SK-N-MC (cell line): ENCODE measurements at regions not wholly inside any gene's neighbourhood (a gene's known extent, or its start where the extent isn't known, plus 50 kb on each side); places are given as distances from the start of the nearest gene placed in this dataset.

Source experiments
- DNase-seq: peaks from one replicate; pipeline ENCODE4 v3.0.0-alpha.2; 2011; ENCODE audit warnings: low read depth, low spot score
- H3K27ac ChIP-seq: fragments of 200-600 bp; sonication (generic); 2 replicates; pipeline ENCODE4 v1.5.1; 2016; ENCODE audit warnings: mixed run types
- H3K36me3 ChIP-seq: fragments of 200-600 bp; sonication (generic); 2 replicates; pipeline ENCODE4 v1.6.1; 2017; ENCODE audit warnings: antibody characterized with exemption, low read length, mixed read lengths; ENCODE audit not compliant: insufficient read depth
- H3K4me3 ChIP-seq: fragments of 200-600 bp; sonication (generic); 2 replicates; pipeline ENCODE4 v1.5.1; 2016
- H3K9ac ChIP-seq: fragments of 200-600 bp; sonication (generic); 2 replicates; pipeline ENCODE4 v1.8.0; 2017; ENCODE audit warnings: mixed run types, mixed read lengths; ENCODE audit not compliant: insufficient read length
- H3K9me3 ChIP-seq: fragments of 200-600 bp; sonication (generic); 2 replicates; pipeline ENCODE4 v1.6.1; 2017; ENCODE audit warnings: low read depth, mild to moderate bottlenecking, antibody characterized with exemption, low read length, moderate library complexity, mixed read lengths
- EZH2 ChIP-seq: fragments of 200-600 bp; sonication (generic); IDR thresholded peaks from one replicate; pipeline ENCODE4 v1.6.1; 2017; ENCODE audit warnings: antibody characterized with exemption
- FOXP2 ChIP-seq: optimal IDR thresholded peaks from 2 replicates; pipeline ENCODE3; 2011; ENCODE audit warnings: mild to moderate bottlenecking, moderate library complexity; ENCODE audit not compliant: insufficient read depth; ENCODE audit errors: extremely low read length, control extremely low read depth
- POLR2AphosphoS5 ChIP-seq: IDR thresholded peaks from 2 replicates; pipeline ENCODE4 v1.6.1; 2012; ENCODE audit warnings: mild to moderate bottlenecking, low read depth, low read length, borderline replicate concordance

- H3K9me3 ChIP-seq, result no peaks in the 10 kb centered on the region
- H3K27ac ChIP-seq, result no peak overlapping the region
- TF ChIP-seq FOXP2 (no peak), POLR2AphosphoS5 (no peak), EZH2 (no peak)
- no peak for DNase-seq
- H3K4me3 ChIP-seq, result no peak overlapping the region
- H3K36me3 ChIP-seq, result no peaks in the 10 kb centered on the region
- H3K9ac ChIP-seq, result no peak overlapping the region
Observed at GRCh38 chr2:144592500-144593256, 72.8 kb upstream of the ZEB2 start.

- Histone ChIP-seq H3K9ac (no peak overlapping the region), H3K36me3 (no peaks in the 10 kb centered on the region), H3K9me3 (no peaks in the 10 kb centered on the region), H3K27ac (no peak overlapping the region), H3K4me3 (no peak overlapping the region)
- TF ChIP-seq FOXP2 (no peak), EZH2 (no peak), POLR2AphosphoS5 (no peak)
- no peak for DNase-seq
Observed at GRCh38 chr2:144587306-144587705, 67.4 kb upstream of the ZEB2 start.

GRCh38 chr2:144586476-144586875 lies 66.6 kb upstream of the ZEB2 start:
- Histone ChIP-seq H3K36me3 (no peaks in the 10 kb centered on the region), H3K9me3 (no peaks in the 10 kb centered on the region), H3K4me3 (no peak overlapping the region), H3K9ac (no peak overlapping the region), H3K27ac (no peak overlapping the region)
- DNase-seq, result no peak
- no peak for TF ChIP-seq EZH2
- TF ChIP-seq FOXP2, result no peak
- TF ChIP-seq POLR2AphosphoS5, result no peak

GRCh38 chr2:144583741-144584453 lies 64.0 kb upstream of the ZEB2 start:
- Histone ChIP-seq H3K27ac (no peak overlapping the region), H3K9ac (no peak overlapping the region), H3K36me3 (no peaks in the 10 kb centered on the region), H3K9me3 (no peaks in the 10 kb centered on the region), H3K4me3 (no peak overlapping the region)
- no peak for DNase-seq
- no peak for TF ChIP-seq POLR2AphosphoS5
- TF ChIP-seq FOXP2, result no peak
- TF ChIP-seq EZH2, result no peak

GRCh38 chr2:144583381-144583729 lies 63.4 kb upstream of the ZEB2 start:
- Histone ChIP-seq H3K4me3 (no peak overlapping the region), H3K9ac (no peak overlapping the region), H3K27ac (no peak overlapping the region), H3K9me3 (no peaks in the 10 kb centered on the region), H3K36me3 (no peaks in the 10 kb centered on the region)
- DNase-seq, result no peak
- TF ChIP-seq EZH2 (no peak), POLR2AphosphoS5 (no peak), FOXP2 (no peak)

- H3K9me3 ChIP-seq, result no peaks in the 10 kb centered on the region
- TF ChIP-seq EZH2 (no peak), POLR2AphosphoS5 (no peak), FOXP2 (no peak)
- H3K27ac ChIP-seq, result no peak overlapping the region
- no peaks in the 10 kb centered on the region for H3K36me3 ChIP-seq
- no peak for DNase-seq
- H3K9ac ChIP-seq, result no peak overlapping the region
- no peak overlapping the region for H3K4me3 ChIP-seq
Observed at GRCh38 chr2:144582651-144583380, 62.9 kb upstream of the ZEB2 start.

GRCh38 chr2:144580521-144581161 lies 60.7 kb upstream of the ZEB2 start:
- DNase-seq, result no peak
- no peak overlapping the region for H3K9ac ChIP-seq

GRCh38 chr2:144579556-144579955 lies 59.6 kb upstream of the ZEB2 start:
- Histone ChIP-seq H3K36me3 (no peaks in the 10 kb centered on the region), H3K4me3 (no peak overlapping the region), H3K9me3 (no peaks in the 10 kb centered on the region), H3K9ac (no peak overlapping the region), H3K27ac (no peak overlapping the region)
- DNase-seq, result no peak
- TF ChIP-seq EZH2 (no peak), FOXP2 (no peak), POLR2AphosphoS5 (no peak)

More at GRCh38 chr2:144580521-144581161, 60.7 kb upstream of the ZEB2 start:
- Histone ChIP-seq H3K27ac (no peak overlapping the region), H3K36me3 (no peaks in the 10 kb centered on the region), H3K9me3 (no peaks in the 10 kb centered on the region), H3K4me3 (no peak overlapping the region)
- TF ChIP-seq POLR2AphosphoS5 (no peak), EZH2 (no peak), FOXP2 (no peak)
